ENCODE measurements at regions not wholly inside any gene's neighbourhood (a gene's known extent, or its start where the extent isn't known, plus 50 kb on each side); places are given as distances from the start of the nearest gene placed in this dataset.
A peak's percentile ranks its signal among the peaks of the same experiment; 100 is the strongest.

DNA sequence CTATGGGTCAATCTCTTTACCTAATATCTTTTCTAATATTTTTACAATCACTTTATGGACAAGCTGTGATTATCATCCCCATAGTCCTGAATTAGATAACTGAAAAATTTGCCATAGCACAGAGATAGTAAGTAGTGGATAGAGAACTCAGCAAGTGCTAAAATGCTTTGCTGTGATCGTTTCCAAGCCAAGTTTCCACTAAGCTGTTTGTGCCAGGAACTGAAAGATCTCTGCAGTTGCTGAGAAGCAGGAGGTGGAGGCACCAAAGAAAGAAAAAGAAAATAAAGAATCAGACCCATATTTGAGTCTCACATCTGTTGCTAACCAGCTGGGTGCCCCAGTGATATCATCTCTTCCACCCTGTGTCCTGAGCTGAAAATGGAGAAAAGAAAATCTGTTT is 605.6 kb upstream of the BOD1L1 start:
- DNase-seq (ENCODE audit: low read depth) = no peak

DNA sequence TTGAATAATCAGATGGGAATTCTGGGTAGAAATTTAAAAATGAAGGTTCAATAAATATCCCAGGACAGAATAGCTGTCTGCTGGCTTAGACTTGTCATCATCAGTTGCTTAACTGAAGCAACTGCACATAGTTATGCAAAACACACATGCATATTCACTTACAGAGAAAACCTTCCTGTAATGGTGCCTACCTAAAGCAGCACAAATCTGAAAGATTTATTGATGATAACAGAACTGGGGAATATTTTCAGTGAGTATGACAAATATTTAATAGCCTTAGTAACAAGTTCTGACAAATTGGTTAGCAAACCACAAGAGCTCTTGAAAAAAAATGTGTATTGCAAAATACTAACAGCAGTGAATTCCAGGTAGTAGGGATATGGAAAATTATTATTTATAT is 606.8 kb upstream of the BOD1L1 start:
- DNase-seq (ENCODE audit: low read depth) = no peak

DNA sequence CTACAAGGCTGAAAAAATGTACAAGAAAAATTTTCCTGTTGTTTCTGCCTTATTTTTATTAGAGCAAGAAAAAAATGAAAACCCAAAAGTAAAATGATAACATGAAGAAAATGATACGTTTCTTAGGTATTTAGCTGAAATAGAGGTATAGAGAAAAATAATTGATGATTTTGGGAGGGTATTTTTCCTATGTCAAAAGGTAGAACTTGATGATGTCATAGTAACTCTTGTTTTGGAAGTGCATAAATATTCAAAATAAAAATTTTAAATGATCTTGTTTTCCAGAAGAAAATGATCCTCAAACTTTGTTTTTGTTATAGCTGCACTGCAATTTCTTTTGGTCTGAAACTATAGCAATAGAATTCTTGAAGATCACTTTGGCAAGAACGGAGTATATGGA is 608.8 kb upstream of the BOD1L1 start:
- no peak for DNase-seq (ENCODE audit: low read depth)

DNA sequence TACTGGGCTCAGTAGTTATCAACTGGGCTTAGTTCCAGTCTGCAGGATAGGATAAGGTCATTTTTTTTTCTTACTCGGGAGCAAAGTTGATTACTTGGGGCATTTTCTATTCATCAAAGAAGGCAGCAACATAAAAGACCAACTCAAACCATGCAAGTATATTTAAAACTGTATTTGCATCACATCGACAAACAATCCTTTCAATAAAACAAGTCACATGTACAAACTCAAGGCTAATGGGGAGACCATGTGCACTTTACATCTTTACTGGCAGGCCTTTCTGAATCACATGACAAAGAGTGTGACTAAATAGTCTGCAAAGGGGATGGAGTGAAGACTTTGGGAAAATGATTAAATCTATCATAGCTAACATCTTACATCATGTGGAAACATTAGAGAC is 610.4 kb upstream of the BOD1L1 start:
- DNase-seq (ENCODE audit: low read depth) = no peak

DNA sequence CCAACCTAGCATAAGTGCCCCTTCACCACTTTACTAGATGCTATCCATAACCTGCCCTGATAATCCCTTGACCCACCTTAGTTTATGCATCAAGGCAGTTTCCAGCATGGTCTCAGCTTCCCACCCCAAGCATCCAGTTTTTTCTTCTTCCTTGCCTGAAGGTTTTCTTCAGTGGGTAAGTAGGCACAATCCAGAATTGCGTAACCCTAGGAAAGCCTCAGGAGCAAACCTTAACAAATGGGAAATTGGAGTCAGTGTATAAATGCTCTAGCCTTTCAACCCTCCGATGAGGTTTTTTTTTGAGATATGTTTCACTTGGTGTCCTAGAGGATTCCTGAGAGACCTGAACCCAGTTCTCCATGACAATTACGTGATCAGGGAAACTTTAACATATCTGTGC is 614.0 kb upstream of the BOD1L1 start:
- no peak for DNase-seq (ENCODE audit: low read depth)

DNA sequence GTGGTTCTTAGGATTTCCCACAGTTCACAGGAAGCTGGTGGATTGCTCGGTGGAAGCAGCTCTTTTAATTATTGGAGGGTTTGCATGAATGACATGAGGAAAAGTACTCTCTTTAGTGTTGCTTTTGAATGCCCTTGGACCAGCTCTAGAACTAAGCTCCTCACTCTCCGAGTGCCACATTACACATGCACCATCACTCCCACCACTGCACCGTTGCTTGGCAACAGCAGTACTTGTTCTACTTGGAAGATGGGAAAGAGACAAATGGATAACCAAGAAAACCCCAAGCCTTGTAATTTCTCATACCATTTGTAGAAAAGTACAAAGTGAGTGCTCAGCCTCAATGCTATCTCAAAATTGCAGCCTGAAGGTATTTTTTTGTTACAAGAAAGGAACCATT is 620.2 kb upstream of the BOD1L1 start:
- DNase-seq (ENCODE audit: low read depth) = no peak

DNA sequence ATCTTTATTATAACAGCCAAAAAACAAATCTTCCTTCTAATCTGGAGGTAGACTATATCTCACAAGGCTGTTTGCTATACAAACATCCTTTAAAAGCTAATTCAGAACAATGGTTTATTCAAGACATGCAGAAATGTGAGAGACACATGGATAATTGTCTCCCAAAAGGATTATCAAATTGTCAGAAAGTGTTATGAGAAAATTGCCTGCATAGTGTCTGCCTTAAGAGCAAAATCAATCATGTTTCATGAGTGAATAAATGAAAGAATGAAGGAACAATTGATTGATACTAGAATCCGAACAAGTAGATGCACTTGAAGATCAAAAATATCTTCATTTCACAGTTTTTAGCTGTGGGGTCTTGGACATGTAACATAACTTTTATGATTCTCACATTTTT is 621.7 kb upstream of the BOD1L1 start:
- no peak for DNase-seq (ENCODE audit: low read depth)

DNA sequence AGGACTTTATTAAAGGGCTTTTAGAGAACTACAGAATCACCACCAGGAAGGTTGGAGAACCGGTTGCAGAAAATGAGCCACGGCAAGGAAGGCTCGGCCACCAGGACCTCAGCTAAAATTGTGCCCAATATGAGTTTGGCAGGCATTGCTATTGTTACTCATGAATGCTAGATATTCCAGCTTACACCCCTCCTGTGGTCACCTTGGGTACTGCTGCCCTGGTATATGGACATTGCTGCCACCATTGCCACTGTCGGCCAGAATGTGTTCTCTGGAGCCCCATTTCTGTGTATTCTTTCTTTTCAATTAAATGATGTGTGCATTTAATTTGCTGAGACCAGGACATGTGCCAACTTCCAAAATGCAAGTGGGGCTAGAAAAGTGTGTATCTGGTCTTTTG is 626.7 kb upstream of the BOD1L1 start:
- peak; percentile 34 for DNase-seq (ENCODE audit: low read depth)

DNA sequence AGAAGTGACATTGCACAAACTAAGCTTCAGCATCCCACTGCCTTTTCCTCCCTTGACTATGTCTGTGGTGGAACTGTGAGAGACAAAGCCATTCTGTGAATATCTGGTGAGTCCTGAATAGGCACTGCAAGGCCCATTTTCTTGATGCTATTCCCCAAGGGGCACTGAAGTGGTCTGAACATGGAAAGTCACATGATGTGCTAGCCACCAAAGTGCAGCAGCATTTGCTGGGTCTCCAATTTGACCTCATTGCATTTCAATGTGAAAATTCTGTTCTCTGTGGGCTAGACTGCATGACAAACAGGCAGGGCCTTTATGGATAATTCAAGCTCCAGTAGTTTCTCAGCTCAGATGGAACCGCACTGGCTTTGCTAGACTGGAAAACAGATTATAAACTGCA is 627.4 kb upstream of the BOD1L1 start:
- DNase-seq (ENCODE audit: low read depth) = no peak

DNA sequence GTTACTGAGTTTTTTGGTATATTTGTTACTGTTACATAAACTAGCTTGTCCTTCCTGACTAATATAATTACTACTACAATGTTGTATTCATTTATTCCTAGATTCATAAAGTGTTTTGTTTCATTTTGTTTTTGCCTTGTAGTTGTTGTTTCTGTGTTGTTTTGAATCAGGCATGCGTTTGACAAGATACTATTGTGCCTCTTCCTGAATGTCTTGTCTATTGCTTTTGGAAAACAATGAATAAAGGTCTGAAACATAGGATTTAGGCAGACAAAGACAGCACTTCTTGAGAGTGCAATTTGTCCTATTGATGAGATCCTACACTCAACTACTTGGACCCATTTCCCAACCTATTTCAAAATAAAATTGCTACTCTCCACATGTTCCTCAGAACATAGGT is 630.4 kb upstream of the BOD1L1 start:
- DNase-seq (ENCODE audit: low read depth) = no peak

DNA sequence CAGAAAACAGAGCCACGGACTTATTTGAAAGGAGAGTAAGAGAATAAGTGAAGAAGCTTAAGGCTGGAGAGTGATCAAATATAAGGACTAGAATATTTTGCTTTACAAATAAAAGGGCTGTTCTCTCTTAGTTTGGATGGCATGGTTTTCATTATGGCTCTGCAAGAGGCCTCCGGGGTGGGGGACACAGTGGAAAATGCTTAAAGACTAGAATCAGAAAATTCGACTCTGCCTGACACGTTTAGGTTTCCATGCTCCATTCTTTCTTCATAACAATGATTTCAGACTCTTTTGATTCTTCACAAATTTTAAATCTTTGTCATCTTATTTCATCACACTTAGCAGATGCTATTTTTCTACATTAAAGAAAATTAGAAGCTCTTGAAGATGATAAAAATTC is 632.4 kb upstream of the BOD1L1 start:
- DNase-seq (ENCODE audit: low read depth) = no peak

DNA sequence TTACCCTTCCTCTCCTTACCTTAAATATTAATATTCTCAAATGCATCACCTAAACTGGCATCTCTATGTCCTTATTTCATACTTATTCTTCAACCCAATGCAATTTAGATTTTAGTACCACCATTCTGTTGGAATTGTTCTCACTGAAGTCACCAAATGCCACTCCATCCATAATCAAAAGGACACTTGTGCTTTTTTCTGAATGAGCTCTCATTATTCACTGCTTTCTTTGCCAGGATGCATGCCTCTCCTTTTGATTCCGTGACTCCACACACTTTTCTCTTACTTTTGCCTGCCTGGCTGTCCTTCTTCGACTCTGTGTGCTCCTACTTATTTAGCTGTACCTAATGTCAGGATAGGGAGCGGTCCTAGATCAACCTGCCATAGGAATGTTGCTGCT is 633.1 kb upstream of the BOD1L1 start:
- no peak for DNase-seq (ENCODE audit: low read depth)

DNA sequence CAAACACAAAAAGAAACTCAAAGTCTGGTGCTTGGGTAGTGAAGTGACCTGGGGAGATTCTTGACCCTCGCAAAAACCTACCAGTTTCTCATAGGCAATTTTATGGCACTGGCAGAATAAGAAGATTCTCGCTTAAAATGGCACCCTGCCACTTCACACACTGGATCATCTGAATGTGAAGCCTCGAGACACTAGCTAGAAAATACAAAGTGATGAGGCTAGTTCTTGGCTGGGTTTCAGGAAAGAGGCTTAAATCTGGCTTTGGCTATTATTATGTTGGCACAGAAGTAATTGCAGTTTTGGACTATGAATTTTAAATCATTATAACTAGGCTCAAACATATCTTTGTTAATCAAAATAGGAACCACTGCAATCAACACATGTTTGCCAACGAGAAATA is 634.7 kb upstream of the BOD1L1 start:
- no peak for DNase-seq (ENCODE audit: low read depth)

DNA sequence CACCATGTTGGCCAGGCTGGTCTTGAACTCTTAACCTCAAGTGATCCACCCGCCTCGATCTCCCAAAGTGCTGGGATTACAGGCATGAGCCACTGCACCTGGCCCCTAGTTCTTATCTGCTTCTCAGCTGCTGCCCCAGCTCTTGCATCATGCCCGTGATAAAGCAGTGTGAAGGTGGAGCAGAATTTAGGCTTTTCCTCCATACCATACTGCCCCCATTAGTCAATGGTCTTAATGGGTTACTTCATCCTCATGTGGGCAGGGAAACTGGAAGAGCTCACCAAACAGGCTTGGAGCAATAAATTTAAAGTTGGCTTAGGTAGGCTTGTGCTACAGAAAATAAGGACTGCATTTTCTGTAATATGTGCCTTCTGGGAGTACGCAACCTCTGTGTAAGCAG is 636.9 kb upstream of the BOD1L1 start:
- DNase-seq (ENCODE audit: low read depth) = peak; percentile 7

DNA sequence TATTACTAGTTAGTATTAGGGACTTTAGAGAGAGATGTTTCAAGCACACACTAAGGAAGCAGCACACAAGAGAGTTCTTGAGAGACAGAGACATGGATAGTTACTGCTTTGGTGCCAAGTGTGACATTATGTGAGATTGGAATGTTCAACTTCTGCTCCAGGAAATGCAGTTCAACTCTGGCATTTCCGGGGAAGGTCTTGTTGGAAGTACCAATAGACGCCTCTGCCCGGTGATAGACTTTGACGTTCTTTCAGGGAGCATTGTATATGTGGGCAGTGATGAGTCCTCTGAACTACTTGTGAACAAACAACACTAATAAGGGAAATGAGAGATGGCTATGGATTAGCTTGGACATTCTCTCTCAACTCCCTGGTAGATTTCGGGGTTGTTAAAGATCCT is 638.1 kb upstream of the BOD1L1 start:
- DNase-seq (ENCODE audit: low read depth) = peak; percentile 67

DNA sequence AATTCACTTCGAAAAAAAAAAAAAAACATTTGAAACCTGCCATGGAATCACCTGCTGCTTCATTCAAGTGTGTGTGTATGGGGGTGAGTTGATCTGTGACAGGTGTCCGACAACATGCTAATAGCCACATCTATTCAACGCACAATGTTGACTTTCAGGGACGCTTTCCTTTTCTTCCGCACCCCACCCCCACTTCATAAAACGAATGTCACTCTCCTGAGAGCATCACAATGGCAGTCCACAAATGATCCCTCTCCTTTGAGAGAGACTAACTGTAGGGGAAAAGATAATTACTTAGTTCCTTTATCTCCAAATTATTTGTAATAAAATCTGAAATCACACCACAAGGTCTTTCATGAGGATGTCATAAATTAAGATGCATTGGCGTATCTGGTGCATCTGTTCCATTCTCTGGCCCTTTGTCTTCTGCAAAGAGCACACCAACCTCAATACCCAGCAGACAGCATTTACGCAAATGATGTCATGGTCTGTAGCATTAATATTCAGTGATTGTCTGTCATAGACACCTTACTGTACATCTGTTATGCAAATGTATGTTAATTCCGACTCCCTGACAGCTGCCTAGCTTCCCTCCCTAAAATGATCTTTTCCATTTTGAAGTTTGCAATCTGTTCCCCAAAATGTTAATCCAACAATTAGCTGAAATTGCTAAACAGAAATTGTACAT is 640.0 kb upstream of the BOD1L1 start:
- no peak for DNase-seq (ENCODE audit: low read depth)

DNA sequence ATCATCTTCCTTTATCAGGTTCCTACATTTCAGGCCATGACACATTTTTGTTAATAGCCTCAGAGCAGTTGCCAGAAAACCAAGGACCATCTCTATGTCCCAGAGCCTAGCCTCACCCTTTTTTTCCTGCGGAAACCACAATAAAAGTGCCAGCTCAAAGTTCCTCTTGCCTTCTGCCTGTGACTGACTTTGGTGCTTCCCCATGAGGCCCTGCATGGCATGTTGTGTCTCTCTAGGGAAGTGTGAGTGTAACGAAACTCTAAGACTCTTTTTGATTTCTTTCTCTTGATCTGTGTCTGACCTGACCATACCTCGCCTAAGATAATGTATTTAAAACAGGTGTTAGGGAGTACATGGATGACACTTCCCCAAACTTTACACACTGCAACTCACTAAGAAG is 642.3 kb upstream of the BOD1L1 start:
- DNase-seq (ENCODE audit: low read depth) = no peak

DNA sequence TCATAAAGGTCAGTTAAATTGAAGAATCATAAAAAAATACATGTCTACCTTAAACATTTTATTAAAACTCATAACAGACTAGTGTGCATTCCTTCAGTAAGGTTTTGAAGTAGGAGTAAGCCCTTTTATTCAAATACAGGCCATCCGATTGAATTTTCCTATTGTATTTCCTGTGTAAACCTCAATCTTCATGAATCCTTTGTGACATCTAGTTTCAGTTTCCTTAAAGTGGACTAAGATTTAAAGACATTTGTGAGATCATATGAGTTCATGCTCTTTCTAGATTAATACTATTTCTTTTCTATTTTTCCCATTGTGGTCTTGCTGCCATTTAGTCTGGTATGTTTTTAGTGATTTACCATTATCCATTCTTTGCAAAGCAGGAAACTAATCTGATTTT is 644.7 kb upstream of the BOD1L1 start:
- no peak for DNase-seq (ENCODE audit: low read depth)

DNA sequence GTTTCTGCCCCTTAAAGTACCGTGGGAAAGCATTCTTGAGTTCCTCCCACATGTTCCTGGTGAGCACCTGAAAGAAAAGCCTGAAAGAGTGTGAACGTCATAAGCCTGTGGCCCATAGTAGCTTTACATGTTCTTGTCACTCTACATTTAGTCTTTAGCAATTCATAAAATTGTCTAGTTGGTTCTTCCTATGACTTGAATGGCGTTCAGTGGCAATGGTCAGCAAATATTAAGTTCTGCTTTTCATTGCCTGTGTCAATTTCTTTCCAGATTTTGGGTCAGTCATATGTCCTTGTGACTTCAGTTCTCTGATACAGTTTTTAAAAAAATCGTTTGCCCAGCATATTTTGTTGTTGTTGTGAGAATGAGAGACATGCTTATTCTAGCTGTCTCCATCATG is 650.0 kb upstream of the BOD1L1 start:
- DNase-seq (ENCODE audit: low read depth) = no peak

DNA sequence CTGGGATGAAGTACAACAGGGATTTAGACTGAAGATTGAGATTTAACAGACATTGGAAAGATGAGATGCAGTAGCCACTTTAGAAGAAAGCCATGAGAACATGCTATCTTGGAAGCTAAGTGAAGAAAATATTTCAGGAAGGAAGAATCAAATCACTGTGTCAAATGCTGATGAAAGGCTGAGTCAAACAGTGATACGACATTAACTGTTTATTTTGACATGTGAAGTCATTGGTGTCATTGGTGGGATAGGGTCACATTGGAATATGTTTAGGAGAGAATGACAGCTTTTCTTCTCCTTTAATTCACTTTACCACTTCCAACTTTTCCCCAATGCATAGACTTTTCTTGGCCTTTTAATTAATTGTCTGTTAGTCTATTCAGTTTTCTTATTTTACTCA is 653.0 kb upstream of the BOD1L1 start:
- no peak for DNase-seq (ENCODE audit: low read depth)

DNA sequence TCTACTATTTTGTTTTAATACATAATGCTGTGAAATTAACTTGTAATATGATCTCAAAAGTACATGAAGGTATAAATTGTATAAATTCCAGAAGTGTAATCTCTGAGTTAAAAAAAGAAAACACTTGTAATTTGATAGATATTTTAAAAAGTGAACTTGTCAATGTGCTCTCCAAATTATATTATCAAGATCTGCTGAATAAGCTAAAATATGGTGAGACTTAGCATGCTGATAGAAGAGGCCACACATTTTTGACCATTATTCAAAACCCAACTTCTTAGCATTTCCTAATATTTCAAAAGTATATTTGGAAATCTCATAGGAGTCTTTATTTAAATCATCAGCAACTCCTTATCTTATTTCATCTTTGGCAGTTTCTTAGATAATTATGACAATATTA is 657.1 kb upstream of the BOD1L1 start:
- DNase-seq (ENCODE audit: low read depth) = no peak

DNA sequence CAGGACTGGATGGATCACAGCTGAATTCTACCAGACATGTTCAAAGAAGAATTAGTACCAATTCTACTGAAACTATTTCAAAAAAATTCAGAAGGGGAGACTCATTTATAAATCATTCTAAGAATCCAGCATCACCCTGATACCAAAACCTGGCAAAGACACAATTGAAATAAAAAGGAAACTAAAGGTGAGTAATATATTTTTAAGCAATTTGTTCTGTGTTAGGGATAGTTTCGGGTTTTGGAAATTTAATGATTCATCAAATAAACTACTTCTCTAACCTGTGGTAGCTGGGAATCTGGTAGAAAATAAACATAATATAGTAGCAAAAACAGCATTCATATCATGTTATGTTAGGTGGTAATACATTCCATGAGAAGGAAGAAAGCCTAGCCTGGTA is 662.2 kb upstream of the BOD1L1 start:
- DNase-seq (ENCODE audit: low read depth) = peak; percentile 42

DNA sequence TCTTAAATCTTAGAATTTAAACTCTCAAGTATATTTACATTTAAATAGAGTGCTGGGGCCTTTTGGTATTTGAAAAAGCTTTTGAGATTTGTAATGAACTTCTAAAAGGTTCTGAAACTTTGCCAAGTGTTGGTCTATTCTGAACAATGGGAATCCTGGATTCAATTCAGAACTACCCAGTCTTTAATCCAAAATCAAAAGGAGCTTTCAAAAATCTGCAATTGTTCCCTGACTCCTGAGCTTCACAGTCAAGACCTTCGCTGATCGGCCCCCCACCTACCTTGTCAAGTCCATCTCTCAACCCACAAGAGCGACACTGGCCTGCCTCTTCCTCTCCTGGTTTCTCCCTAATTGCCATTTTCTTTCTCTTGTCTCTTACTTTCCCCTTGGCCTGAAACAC is 666.1 kb upstream of the BOD1L1 start:
- DNase-seq (ENCODE audit: low read depth) = no peak

DNA sequence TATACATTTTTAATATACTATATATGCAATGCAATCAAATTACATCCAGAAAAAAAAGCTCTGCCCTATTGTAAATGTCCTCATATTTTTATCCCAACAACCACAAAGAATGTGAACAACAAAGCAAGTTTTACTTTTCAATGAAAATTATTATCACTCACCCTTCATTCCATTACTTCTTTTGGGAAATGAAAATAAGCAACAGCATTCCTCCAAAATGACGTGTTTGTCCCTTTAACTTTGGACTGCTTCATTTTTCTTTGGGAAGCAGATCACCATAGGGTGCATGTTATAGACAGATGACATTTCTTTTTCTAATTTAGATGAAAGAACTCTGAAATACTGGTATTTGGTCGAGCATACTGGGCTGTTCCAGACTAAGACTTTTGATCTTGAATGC is 667.1 kb upstream of the BOD1L1 start:
- DNase-seq (ENCODE audit: low read depth) = peak; percentile 56

All from HT1080 (cell line).